ENCODE measurements at regions not wholly inside any gene's neighbourhood (a gene's known extent, or its start where the extent isn't known, plus 50 kb on each side); places are given as distances from the start of the nearest gene placed in this dataset.

DNA sequence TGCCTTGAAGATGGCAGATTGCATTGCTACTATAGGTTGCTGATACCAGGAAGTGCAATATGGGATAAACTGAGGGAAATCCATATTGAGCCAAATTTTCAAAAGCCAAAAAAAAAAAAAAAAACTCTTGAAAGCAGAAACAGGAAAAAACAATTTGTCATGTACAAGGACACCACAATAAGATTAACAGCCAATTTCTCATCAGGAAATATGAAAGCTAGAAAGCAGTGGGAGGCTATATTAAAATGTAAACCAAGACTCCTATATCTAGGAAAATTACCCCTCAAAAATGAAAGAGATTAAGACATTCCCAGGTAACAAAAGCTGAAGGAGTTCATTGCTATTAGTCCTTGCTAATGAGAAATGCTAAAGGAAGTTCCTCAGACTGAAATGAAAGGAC lies 462.8 kb upstream of the DPH6 start:
- no peaks in the 10 kb centered on the region for H4K20me1 ChIP-seq (ENCODE audit: insufficient read depth)
- no peak overlapping the region for H3K9ac ChIP-seq
- no peaks in the 10 kb centered on the region for H3K79me2 ChIP-seq (ENCODE audit: insufficient read depth, low read depth)
- no peak overlapping the region for H3K27ac ChIP-seq
- no peaks in the 10 kb centered on the region for H3K4me1 ChIP-seq (ENCODE audit: low read depth, poor library complexity, severe bottlenecking)
- H3K27me3 ChIP-seq (ENCODE audit: insufficient read depth, low read depth) = no peaks in the 10 kb centered on the region
- no peak overlapping the region for H2AFZ ChIP-seq (ENCODE audit: low read depth)
- no peak for TF ChIP-seq CTCF (conservative IDR thresholded peaks at IDR 0.05; ENCODE audit: low read depth, low read length)
- no peak overlapping the region for H3K4me3 ChIP-seq (IDR thresholded peaks at IDR 0.05; ENCODE audit: insufficient read depth, low read depth, low read length)
- no peaks in the 10 kb centered on the region for H3K36me3 ChIP-seq (ENCODE audit: insufficient read depth)
- no peak overlapping the region for H3K4me2 ChIP-seq

DNA sequence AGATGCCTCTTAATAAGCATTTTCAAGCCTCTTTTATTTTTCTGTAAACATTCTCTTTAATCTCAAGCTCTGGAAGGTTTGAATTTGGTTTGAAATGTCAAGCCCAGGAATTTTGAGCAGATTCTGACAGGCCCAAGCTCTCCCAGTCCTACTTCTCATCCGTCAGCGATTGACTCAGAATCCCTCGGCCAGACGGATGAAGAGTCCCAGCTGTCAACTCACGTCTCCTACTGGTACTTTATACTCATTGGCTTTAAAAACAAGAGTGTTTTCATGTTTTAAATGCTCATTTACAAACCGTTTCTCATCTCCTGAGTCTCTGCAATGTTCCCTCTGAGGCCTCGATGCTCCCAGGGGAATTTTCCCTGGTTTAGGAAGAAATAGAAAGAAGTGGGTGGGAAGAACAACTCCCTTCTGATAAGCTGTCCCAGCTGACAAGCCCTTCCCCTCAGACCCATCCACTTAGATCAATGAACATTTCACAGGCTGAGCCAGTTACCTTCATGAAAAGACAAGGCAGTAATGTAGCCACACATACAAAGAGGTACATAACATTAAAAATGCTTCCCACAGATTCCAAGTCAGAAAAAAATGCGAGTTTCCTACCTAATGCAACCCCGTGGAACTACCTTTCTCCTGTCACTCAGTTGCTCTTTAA lies 478.2 kb upstream of the DPH6 start:
- Histone ChIP-seq H2AFZ (ENCODE audit: low read depth) (no peak overlapping the region), H3K79me2 (ENCODE audit: insufficient read depth, low read depth) (no peaks in the 10 kb centered on the region), H4K20me1 (ENCODE audit: insufficient read depth) (no peaks in the 10 kb centered on the region), H3K4me1 (ENCODE audit: low read depth, poor library complexity, severe bottlenecking) (no peaks in the 10 kb centered on the region), H3K9ac (no peak overlapping the region), H3K36me3 (ENCODE audit: insufficient read depth) (no peaks in the 10 kb centered on the region), H3K4me2 (no peak overlapping the region), H3K27ac (no peak overlapping the region), H3K27me3 (ENCODE audit: insufficient read depth, low read depth) (no peaks in the 10 kb centered on the region), H3K4me3 (IDR thresholded peaks at IDR 0.05; ENCODE audit: insufficient read depth, low read depth, low read length) (no peak overlapping the region)
- TF ChIP-seq CTCF (conservative IDR thresholded peaks at IDR 0.05; ENCODE audit: low read depth, low read length) = no peak

DNA sequence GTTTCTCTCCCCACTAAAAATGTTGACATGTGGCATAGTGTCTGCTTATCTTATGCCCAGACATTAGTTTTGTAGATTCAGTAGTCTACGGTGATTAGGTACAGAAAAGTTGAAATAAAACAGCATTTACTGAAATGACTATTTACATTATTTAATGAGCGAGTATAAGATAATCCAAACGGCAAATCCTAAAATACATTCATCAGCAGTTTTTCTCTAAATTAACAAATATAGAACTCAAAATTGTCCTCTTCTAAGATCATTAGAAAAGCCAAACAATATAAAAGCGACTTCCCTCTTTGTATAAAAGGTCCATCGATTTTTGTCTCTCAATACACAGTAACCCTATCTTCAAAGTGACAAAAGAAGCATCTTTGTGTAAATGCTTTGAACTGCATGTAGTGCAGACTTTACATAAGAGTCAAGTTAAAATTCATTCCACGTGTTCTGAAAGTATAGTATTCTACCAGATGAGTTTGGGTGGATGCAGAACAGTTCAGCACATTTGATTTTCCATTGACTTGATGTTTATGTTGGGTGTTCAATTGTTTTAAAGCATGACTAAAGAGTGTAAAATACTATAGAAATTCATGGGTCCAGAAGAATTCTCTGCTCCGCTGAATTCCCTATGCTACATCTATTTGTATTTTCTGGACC lies 480.8 kb upstream of the DPH6 start:
- Histone ChIP-seq H4K20me1 (ENCODE audit: insufficient read depth) (no peaks in the 10 kb centered on the region), H3K27ac (no peak overlapping the region), H2AFZ (ENCODE audit: low read depth) (no peak overlapping the region), H3K36me3 (ENCODE audit: insufficient read depth) (no peaks in the 10 kb centered on the region), H3K79me2 (ENCODE audit: insufficient read depth, low read depth) (no peaks in the 10 kb centered on the region), H3K4me2 (no peak overlapping the region), H3K27me3 (ENCODE audit: insufficient read depth, low read depth) (no peaks in the 10 kb centered on the region), H3K9ac (no peak overlapping the region), H3K4me1 (ENCODE audit: low read depth, poor library complexity, severe bottlenecking) (no peaks in the 10 kb centered on the region), H3K4me3 (IDR thresholded peaks at IDR 0.05; ENCODE audit: insufficient read depth, low read depth, low read length) (no peak overlapping the region)
- TF ChIP-seq CTCF (conservative IDR thresholded peaks at IDR 0.05; ENCODE audit: low read depth, low read length) = no peak

GRCh38 chr15:36029606-36030210 lies 483.7 kb upstream of the DPH6 start:
- H3K36me3 ChIP-seq (ENCODE audit: insufficient read depth) = no peaks in the 10 kb centered on the region
- H3K9ac ChIP-seq = no peak overlapping the region
- H3K4me1 ChIP-seq (ENCODE audit: low read depth, poor library complexity, severe bottlenecking) = no peaks in the 10 kb centered on the region
- H4K20me1 ChIP-seq (ENCODE audit: insufficient read depth) = no peaks in the 10 kb centered on the region
- H2AFZ ChIP-seq (ENCODE audit: low read depth) = no peak overlapping the region
- H3K27ac ChIP-seq = no peak overlapping the region
- TF ChIP-seq CTCF (conservative IDR thresholded peaks at IDR 0.05; ENCODE audit: low read depth, low read length) = no peak
- no peaks in the 10 kb centered on the region for H3K27me3 ChIP-seq (ENCODE audit: insufficient read depth, low read depth)
- no peaks in the 10 kb centered on the region for H3K79me2 ChIP-seq (ENCODE audit: insufficient read depth, low read depth)
- H3K4me2 ChIP-seq = no peak overlapping the region
- no peak overlapping the region for H3K4me3 ChIP-seq (IDR thresholded peaks at IDR 0.05; ENCODE audit: insufficient read depth, low read depth, low read length)

All from KMS-11 (cell line).